Duodenal mucosa (tissue), 2 donors: ENCODE measurements at regions not wholly inside any gene's neighbourhood (a gene's known extent, or its start where the extent isn't known, plus 50 kb on each side); places are given as distances from the start of the nearest gene placed in this dataset.

Experiments used
- H3K27ac ChIP-seq: one replicate; pipeline ENCODE4 v1.7.0; 2013; ENCODE audit warnings: low read depth, low read length
- H3K27me3 ChIP-seq, 2 donors: one replicate each; pipeline ENCODE4 v1.7.0; 2013; ENCODE audit warnings: low read length in 2 of 2, control low read depth in 1 of 2; ENCODE audit not compliant: insufficient read depth in 2 of 2, control insufficient read depth in 1 of 2
- H3K36me3 ChIP-seq, 2 donors: one replicate each; pipeline ENCODE4 v1.7.0; 2013; ENCODE audit warnings: low read length in 2 of 2, control low read depth in 1 of 2; ENCODE audit not compliant: insufficient read depth in 2 of 2, control insufficient read depth in 1 of 2
- H3K4me1 ChIP-seq, 2 donors: one replicate each; pipeline ENCODE4 v1.7.0; 2013; ENCODE audit warnings: low read length in 2 of 2, control low read depth in 1 of 2; ENCODE audit not compliant: insufficient read depth in 2 of 2, control insufficient read depth in 1 of 2
- H3K4me3 ChIP-seq, 2 donors: one replicate each; pipeline ENCODE4 v1.7.0; 2013; ENCODE audit warnings: low read length in 2 of 2, low read depth in 1 of 2
- H3K9ac ChIP-seq, 2 donors: one replicate each; pipeline ENCODE4 v1.7.0; 2013; ENCODE audit warnings: low read length in 2 of 2, low read depth in 1 of 2
- H3K9me3 ChIP-seq, 2 donors: one replicate each; pipeline ENCODE4 v1.7.0; 2013; ENCODE audit warnings: low read length in 2 of 2, control low read depth in 1 of 2; ENCODE audit not compliant: control insufficient read depth in 1 of 2

GRCh38 chr3:106819440-106819839 lies 557.8 kb upstream of the CCDC54 start:
- no peak overlapping the region for H3K9ac ChIP-seq
- no peaks in the 10 kb centered on the region for H3K27me3 ChIP-seq
- H3K9me3 ChIP-seq: peaks cover 0 to 2% of the 10 kb centered on the region in 2 donors
- H3K27ac ChIP-seq: no peak overlapping the region
- no peaks in the 10 kb centered on the region for H3K4me1 ChIP-seq
- H3K4me3 ChIP-seq: no peak overlapping the region
- no peaks in the 10 kb centered on the region for H3K36me3 ChIP-seq

DNA sequence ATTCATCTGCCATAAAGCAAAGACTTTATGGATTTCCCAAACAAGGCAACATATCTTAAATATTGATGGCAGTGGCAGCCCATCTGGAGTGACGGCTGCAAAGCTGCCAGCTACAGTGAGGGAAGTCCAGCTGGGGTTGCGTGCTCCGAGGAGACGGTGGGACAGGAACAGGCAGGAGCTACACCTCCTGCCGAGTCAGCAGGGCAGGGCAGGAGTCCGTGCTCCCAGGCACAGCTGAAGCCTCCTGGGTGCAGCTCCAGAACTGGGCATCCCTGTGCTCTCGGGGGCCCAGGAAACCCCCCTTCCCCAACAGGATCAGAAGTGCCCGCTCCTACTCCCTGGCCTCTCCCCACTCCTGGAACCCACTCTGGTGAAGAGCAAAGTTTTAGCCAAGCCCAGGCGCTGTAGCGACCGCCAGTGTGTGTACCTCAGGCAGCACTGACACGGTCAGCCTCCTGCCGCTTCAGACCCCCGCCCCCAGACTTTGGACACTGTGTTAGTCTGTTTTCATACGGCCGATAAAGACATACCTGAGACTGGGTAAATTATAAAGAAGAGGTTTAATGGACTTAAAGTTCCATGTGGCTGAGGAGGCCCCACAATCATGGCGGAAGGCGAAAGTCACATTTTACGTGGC lies 556.4 kb upstream of the CCDC54 start:
- no peaks in the 10 kb centered on the region for H3K4me1 ChIP-seq
- H3K27me3 ChIP-seq: no peaks in the 10 kb centered on the region
- H3K36me3 ChIP-seq: no peaks in the 10 kb centered on the region
- peaks cover 0 to 2% of the 10 kb centered on the region in 2 donors for H3K9me3 ChIP-seq
- H3K4me3 ChIP-seq: no peak overlapping the region
- H3K9ac ChIP-seq: no peak overlapping the region
- no peak overlapping the region for H3K27ac ChIP-seq

GRCh38 chr3:106821801-106822200 lies 555.4 kb upstream of the CCDC54 start:
- H3K9me3 ChIP-seq: peaks cover 0 to 2% of the 10 kb centered on the region in 2 donors
- H3K36me3 ChIP-seq: no peaks in the 10 kb centered on the region
- no peak overlapping the region for H3K27ac ChIP-seq
- H3K4me1 ChIP-seq: no peaks in the 10 kb centered on the region
- no peaks in the 10 kb centered on the region for H3K27me3 ChIP-seq
- no peak overlapping the region for H3K9ac ChIP-seq
- no peak overlapping the region for H3K4me3 ChIP-seq

DNA sequence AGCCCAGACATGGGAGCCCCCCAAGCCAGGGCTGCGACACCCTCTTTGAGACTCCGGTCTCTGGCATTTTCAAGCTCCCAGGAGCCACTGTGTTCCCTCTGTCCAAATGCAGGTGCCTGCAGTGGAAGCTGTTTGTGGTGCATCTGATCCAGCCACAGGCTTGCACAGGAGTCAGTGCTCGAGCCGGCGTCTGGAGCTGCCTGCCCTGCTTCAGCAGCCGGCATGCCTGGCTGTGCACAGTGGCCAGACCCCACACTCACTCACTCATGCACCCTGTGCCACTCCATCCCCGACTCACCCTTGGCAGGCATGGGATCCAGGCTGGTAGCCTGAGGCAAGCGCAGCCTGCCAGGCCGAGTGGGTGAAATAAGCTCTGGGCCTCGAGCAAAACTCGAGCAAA lies 555.0 kb upstream of the CCDC54 start:
- Histone ChIP-seq H3K27me3 (no peaks in the 10 kb centered on the region), H3K4me1 (no peaks in the 10 kb centered on the region), H3K27ac (no peak overlapping the region), H3K4me3 (no peak overlapping the region), H3K9me3 (peaks cover 0 to 2% of the 10 kb centered on the region in 2 donors), H3K9ac (no peak overlapping the region), H3K36me3 (no peaks in the 10 kb centered on the region)

- Histone ChIP-seq H3K36me3 (no peaks in the 10 kb centered on the region), H3K9ac (no peak overlapping the region), H3K27ac (no peak overlapping the region), H3K4me3 (no peak overlapping the region), H3K27me3 (no peaks in the 10 kb centered on the region), H3K9me3 (peaks cover 0 to 2% of the 10 kb centered on the region in 2 donors), H3K4me1 (no peaks in the 10 kb centered on the region)
Measured at GRCh38 chr3:106823701-106824100, 553.5 kb upstream of the CCDC54 start.

- Histone ChIP-seq H3K36me3 (no peaks in the 10 kb centered on the region), H3K4me3 (no peak overlapping the region), H3K27me3 (no peaks in the 10 kb centered on the region), H3K9ac (no peak overlapping the region), H3K9me3 (no peaks in the 10 kb centered on the region), H3K4me1 (no peaks in the 10 kb centered on the region), H3K27ac (no peak overlapping the region)
Measured at GRCh38 chr3:106824856-106825255, 552.4 kb upstream of the CCDC54 start.

GRCh38 chr3:106825962-106826605 lies 551.2 kb upstream of the CCDC54 start:
- Histone ChIP-seq H3K4me3 (no peak overlapping the region), H3K4me1 (no peaks in the 10 kb centered on the region), H3K36me3 (no peaks in the 10 kb centered on the region), H3K27ac (no peak overlapping the region), H3K9ac (no peak overlapping the region), H3K9me3 (no peaks in the 10 kb centered on the region), H3K27me3 (no peaks in the 10 kb centered on the region)

DNA sequence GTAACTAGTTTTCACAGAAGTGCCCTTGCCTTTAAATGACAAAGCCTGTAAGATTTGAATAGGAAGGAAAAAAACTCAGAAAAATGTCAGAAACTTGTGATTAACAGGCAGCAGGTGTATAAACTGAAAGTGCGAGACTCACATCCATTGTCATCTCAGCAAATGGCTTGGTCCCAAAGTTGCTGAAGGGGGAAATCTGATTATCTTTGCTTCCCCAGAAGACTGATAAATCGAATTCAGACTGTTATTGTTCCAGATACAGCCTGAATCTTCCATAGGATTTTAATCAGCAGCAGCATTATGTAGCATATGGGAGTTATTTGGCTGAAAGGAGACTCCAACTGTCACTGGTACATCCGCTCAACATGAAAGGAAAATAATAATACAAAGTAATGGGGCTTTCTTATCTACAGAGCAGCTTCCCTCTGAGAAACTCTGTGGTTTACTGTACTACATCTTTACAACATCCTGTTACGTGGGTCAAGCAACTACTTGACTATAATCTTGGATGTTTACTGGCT lies 550.4 kb upstream of the CCDC54 start:
- H3K4me1 ChIP-seq: no peaks in the 10 kb centered on the region
- no peak overlapping the region for H3K27ac ChIP-seq

GRCh38 chr3:106827515-106828213 lies 549.6 kb upstream of the CCDC54 start:
- H3K27ac ChIP-seq: no peak overlapping the region
- H3K36me3 ChIP-seq: no peaks in the 10 kb centered on the region
- H3K4me3 ChIP-seq: no peak overlapping the region
- no peaks in the 10 kb centered on the region for H3K27me3 ChIP-seq
- H3K9me3 ChIP-seq: peaks cover 3% of the 10 kb centered on the region in 2 donors
- H3K9ac ChIP-seq: no peak overlapping the region
- no peaks in the 10 kb centered on the region for H3K4me1 ChIP-seq

More for the DNA sequence above, 550.4 kb upstream of the CCDC54 start:
- H3K9me3 ChIP-seq: peaks cover 0 to 2% of the 10 kb centered on the region in 2 donors
- no peak overlapping the region for H3K4me3 ChIP-seq
- no peaks in the 10 kb centered on the region for H3K36me3 ChIP-seq
- H3K27me3 ChIP-seq: no peaks in the 10 kb centered on the region
- H3K9ac ChIP-seq: no peak overlapping the region

DNA sequence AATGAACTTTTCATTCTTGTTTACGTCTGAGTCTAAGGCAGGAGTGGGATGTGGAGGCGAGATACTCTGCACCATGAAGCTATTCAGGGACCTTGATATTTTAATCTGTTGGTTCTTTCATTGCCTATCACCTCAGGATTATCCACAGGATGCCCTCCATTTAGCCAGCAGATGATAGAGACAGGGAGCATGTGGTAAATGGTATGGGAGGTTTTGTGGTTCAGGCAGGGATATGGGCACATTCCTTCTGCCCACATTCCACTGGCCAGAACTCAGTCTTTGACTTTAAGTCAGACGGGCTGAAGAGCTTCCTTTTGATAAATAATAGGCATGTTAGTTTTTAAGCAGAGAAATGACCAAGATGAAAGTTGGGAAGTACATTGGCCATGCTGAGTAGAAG lies 548.0 kb upstream of the CCDC54 start:
- Histone ChIP-seq H3K9ac (no peak overlapping the region), H3K27ac (no peak overlapping the region), H3K4me1 (no peaks in the 10 kb centered on the region), H3K27me3 (no peaks in the 10 kb centered on the region), H3K9me3 (peaks cover 3% of the 10 kb centered on the region in 2 donors), H3K4me3 (no peak overlapping the region), H3K36me3 (no peaks in the 10 kb centered on the region)
